A549 (cell line): ENCODE measurements at regions not wholly inside any gene's neighbourhood (a gene's known extent, or its start where the extent isn't known, plus 50 kb on each side); places are given as distances from the start of the nearest gene placed in this dataset.

ENCODE experiments used
- ATAC-seq, 2 experiments: fragments of 200-7000 bp in 1 of 2; fragments of >200 bp in 1 of 2; cut with Nextera tagmentation in 1 of 2; cut with Tn5 transposase in 1 of 2; 3 replicates each; pipeline versions ENCODE4 v1.8.0 to v1.9.1; 2018 to 2020; ENCODE audit warnings: mild to moderate bottlenecking in 1 of 2, moderate library complexity in 1 of 2
- CTCF ChIA-PET: fragments of 300-600 bp; sonication (Branson Sonifier 250); formaldehyde crosslinking; extraction: SDS; loops from one replicate; lab custom pipeline; 2021; ENCODE audit warnings: antibody characterized with exemption, inconsistent platforms; lab: Yijun Ruan, JAX
- POLR2A ChIA-PET: fragments of 350-600 bp; formaldehyde crosslinking; extraction: SDS; loops from one replicate; lab custom pipeline; 2021; ENCODE audit warnings: antibody characterized with exemption, inconsistent platforms; lab: Yijun Ruan, JAX
- DNase-seq, 2 experiments: peaks; one replicate each; pipeline versions ENCODE4 v3.0.0 to v3.0.0-alpha.2; 2011 to 2016; ENCODE audit warnings: low read depth in 1 of 2, low spot score in 1 of 2
- FAIRE-seq: peaks from 2 replicates; lab custom pipeline; 2011; peaks lifted over from hg19 to GRCh38; lab: Jason Lieb, UNC
- H3K27ac ChIP-seq, 2 experiments: fragments of >200 bp; sonication (Bioruptor Twin); formaldehyde crosslinking; 3 replicates each; pipeline ENCODE4 v1.5.1; 2016 to 2017
- H3K4me1 ChIP-seq: fragments of >200 bp; sonication (Bioruptor Twin); formaldehyde crosslinking; 3 replicates; pipeline ENCODE4 v1.6.1; 2016
- H3K4me2 ChIP-seq: fragments of >200 bp; sonication (Bioruptor Twin); formaldehyde crosslinking; 3 replicates; pipeline ENCODE4 v1.6.1; 2016
- H3K4me3 ChIP-seq: fragments of >200 bp; sonication (Bioruptor Twin); formaldehyde crosslinking; 3 replicates; pipeline ENCODE4 v1.5.1; 2016
- H3K9me3 ChIP-seq: fragments of >200 bp; sonication (Bioruptor Twin); formaldehyde crosslinking; 3 replicates; pipeline ENCODE4 v1.6.1; 2016
- BHLHE40 ChIP-seq: IDR thresholded peaks from 2 replicates; pipeline ENCODE4 v1.6.1; 2012; ENCODE audit warnings: low read depth, low read length, inconsistent platforms
- CBX2 ChIP-seq: fragments of 200-600 bp; sonication (generic); IDR thresholded peaks from 2 replicates; pipeline ENCODE4 v1.6.1; 2016; ENCODE audit warnings: low read depth, mild to moderate bottlenecking, borderline replicate concordance
- CBX8 ChIP-seq: fragments of 200-600 bp; sonication (generic); IDR thresholded peaks from 2 replicates; pipeline ENCODE4 v1.6.1; 2016
- EHF ChIP-seq: fragments of 250-450 bp; sonication (Bioruptor Pico); IDR thresholded peaks from 2 replicates; pipeline ENCODE4 v1.5.0; 2020; ENCODE audit warnings: mild to moderate bottlenecking
- FOSB ChIP-seq: fragments of 250-450 bp; sonication (Bioruptor Pico); IDR thresholded peaks from 2 replicates; pipeline ENCODE4 v1.5.0; 2020; ENCODE audit warnings: mild to moderate bottlenecking, moderate library complexity
- FOXS1 ChIP-seq: fragments of 250-450 bp; sonication (Bioruptor Pico); IDR thresholded peaks from 2 replicates; pipeline ENCODE4 v1.5.0; 2020; ENCODE audit warnings: mild to moderate bottlenecking, moderate library complexity
- GATA3 ChIP-seq: IDR thresholded peaks from 2 replicates; pipeline ENCODE4 v1.6.1; 2012; ENCODE audit warnings: borderline replicate concordance
- HDAC2 ChIP-seq: fragments of 200-600 bp; sonication (generic); IDR thresholded peaks from 2 replicates; pipeline ENCODE4 v1.6.1; 2016
- HEYL ChIP-seq: fragments of 250-450 bp; sonication (Bioruptor Pico); IDR thresholded peaks from 2 replicates; pipeline ENCODE4 v1.8.0; 2021; ENCODE audit warnings: mild to moderate bottlenecking, moderate library complexity
- HOXB13 ChIP-seq: fragments of 250-450 bp; sonication (Bioruptor Pico); IDR thresholded peaks from 2 replicates; pipeline ENCODE4 v1.5.0; 2020; ENCODE audit warnings: low read depth, mild to moderate bottlenecking, moderate library complexity
- KDM1A ChIP-seq: fragments of 200-600 bp; sonication (generic); IDR thresholded peaks from 2 replicates; pipeline ENCODE4 v1.6.1; 2016; ENCODE audit warnings: low read depth, mild to moderate bottlenecking
- MAFK ChIP-seq: fragments of 450-650 bp; IDR thresholded peaks from 2 replicates; pipeline ENCODE4 v1.6.1; 2014; ENCODE audit not compliant: partially characterized antibody
- NFE2L2 ChIP-seq: fragments of 150-350 bp; conservative IDR thresholded peaks from 2 replicates; pipeline ENCODE4 v1.6.1; 2014; ENCODE audit warnings: low read length
- NR3C1 ChIP-seq: fragments of >200 bp; sonication (Bioruptor Twin); formaldehyde crosslinking; IDR thresholded peaks from 3 replicates; pipeline ENCODE4 v1.6.1; 2017
- RAD21 ChIP-seq, 2 experiments: fragments of >200 bp in 1 of 2; sonication (Bioruptor Twin) in 1 of 2; formaldehyde crosslinking in 1 of 2; IDR thresholded peaks in 1 of 2; conservative IDR thresholded peaks in 1 of 2; 2 replicates in 1 of 2; 3 replicates in 1 of 2; pipeline ENCODE4 v1.6.1; 2012 to 2018; ENCODE audit warnings: inconsistent platforms in 1 of 2
- RCOR1 ChIP-seq: fragments of 150-350 bp; IDR thresholded peaks from 2 replicates; pipeline ENCODE4 v1.6.1; 2014; ENCODE audit warnings: antibody characterized with exemption, low read length, low read depth
- RNF2 ChIP-seq: fragments of 200-600 bp; sonication (generic); IDR thresholded peaks from 2 replicates; pipeline ENCODE4 v1.6.1; 2016; ENCODE audit warnings: low read depth, mild to moderate bottlenecking, antibody characterized with exemption, moderate library complexity, borderline replicate concordance
- SMC3 ChIP-seq: fragments of >200 bp; sonication (Bioruptor Twin); formaldehyde crosslinking; IDR thresholded peaks from 3 replicates; pipeline ENCODE4 v1.6.1; 2018; ENCODE audit warnings: inconsistent platforms
- TFCP2L1 ChIP-seq: fragments of 250-450 bp; sonication (Bioruptor Pico); IDR thresholded peaks from 2 replicates; pipeline ENCODE4 v1.5.0; 2021; ENCODE audit warnings: mild to moderate bottlenecking
- TP53 ChIP-seq: fragments of 250-450 bp; sonication (Bioruptor Pico); IDR thresholded peaks from 2 replicates; pipeline ENCODE4 v1.5.0; 2021; ENCODE audit warnings: mild to moderate bottlenecking, moderate library complexity
- ZC3H11A ChIP-seq: fragments of 450-650 bp; IDR thresholded peaks from 2 replicates; pipeline ENCODE4 v1.6.1; 2014; ENCODE audit warnings: antibody characterized with exemption, mild to moderate bottlenecking
- ZFP36 ChIP-seq: fragments of 450-650 bp; IDR thresholded peaks from 2 replicates; pipeline ENCODE4 v1.6.1; 2014; ENCODE audit warnings: borderline replicate concordance; ENCODE audit not compliant: partially characterized antibody
- ZSCAN20 ChIP-seq: fragments of 250-450 bp; sonication (Bioruptor Pico); IDR thresholded peaks from 2 replicates; pipeline ENCODE4 v1.8.0; 2022; ENCODE audit warnings: mild to moderate bottlenecking, moderate library complexity
- WGBS: methylation state at CpG from one replicate; pipeline ENCODE4 v1.1.6; 2017; ENCODE audit errors: missing lambda C conversion rate; 5-methylcytosine and 5-hydroxymethylcytosine counted together
- TF ChIP-seq, protein P1 (sequence below): IDR thresholded peaks from 2 replicates; pipeline ENCODE4 v1.6.1; 2012
- TF ChIP-seq, protein P2 (sequence below): IDR thresholded peaks from 2 replicates; pipeline ENCODE4 v1.6.1; 2012; ENCODE audit warnings: low read depth, borderline replicate concordance
- TF ChIP-seq, protein P3 (sequence below): fragments of >200 bp; sonication (Bioruptor Twin); formaldehyde crosslinking; IDR thresholded peaks from 2 replicates; pipeline ENCODE4 v1.6.1; 2016
- TF ChIP-seq, protein P4 (sequence below): IDR thresholded peaks from 2 replicates; pipeline ENCODE4 v1.6.1; 2012

DNA sequence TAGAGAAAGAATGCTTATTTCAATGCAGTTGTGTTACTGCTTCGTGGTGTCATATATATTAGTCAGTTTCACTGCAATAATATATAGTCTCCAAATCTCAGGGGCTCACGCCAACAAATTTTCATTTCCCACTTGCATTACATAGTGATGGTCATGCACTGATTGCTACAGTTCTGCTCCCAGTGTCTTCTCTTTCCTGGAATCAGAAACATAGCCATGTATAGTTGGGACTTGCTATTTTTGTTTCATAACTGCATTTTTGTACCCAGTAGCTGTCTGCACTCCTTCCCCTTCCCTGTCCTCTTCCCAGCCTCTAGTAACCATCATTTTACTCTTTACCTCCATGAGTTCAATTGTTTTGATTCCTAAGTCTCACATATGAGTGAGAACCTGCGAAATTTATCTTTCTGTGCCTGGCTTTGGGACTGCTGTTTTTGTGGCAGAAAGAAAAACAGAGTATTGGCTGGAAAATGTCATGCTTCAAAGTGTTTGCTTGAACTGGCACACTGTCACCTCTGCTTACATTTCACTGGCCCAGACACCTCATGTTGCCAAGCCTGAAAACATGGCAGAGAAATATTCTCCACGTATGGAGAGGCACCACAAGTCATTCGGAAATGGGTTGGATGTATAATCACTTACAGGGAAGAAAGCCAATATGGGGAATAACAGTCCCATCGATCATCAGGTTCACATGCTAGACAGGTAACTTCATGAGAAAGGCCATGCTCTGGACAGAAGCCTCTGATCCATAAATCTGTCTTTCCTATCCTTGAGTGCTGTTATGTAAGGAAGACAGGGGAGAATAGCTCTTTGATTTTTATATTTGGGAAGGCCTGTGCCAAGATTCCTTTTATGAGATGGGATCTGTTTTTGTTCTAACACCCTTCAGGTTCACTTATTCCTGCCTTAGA lies 60.4 kb upstream of the BACH1 start:
- WGBS = 68% methylated on average over 6 of the region's 6 CpGs
- Histone ChIP-seq H3K4me2 (no peak overlapping the region), H3K4me3 (no peak overlapping the region), H3K9me3 (no peaks in the 10 kb centered on the region), H3K27ac (no peak overlapping the region), H3K4me1 (no peaks in the 10 kb centered on the region)
- DNase-seq (no peak), ATAC-seq (no peak; a peak in 1 of 6 replicates), FAIRE-seq (no peak)
- TF ChIP-seq HDAC2 (no peak), BHLHE40 (no peak), NR3C1 (no peak), MAFK (no peak), SMC3 (no peak)
- TF ChIP-seq, protein P1, sequence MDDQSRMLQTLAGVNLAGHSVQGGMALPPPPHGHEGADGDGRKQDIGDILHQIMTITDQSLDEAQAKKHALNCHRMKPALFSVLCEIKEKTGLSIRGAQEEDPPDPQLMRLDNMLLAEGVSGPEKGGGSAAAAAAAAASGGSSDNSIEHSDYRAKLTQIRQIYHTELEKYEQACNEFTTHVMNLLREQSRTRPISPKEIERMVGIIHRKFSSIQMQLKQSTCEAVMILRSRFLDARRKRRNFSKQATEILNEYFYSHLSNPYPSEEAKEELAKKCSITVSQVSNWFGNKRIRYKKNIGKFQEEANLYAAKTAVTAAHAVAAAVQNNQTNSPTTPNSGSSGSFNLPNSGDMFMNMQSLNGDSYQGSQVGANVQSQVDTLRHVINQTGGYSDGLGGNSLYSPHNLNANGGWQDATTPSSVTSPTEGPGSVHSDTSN = no peak
- CTCF ChIA-PET = interaction anchor here (0.6 to 1.0 kb wide), 2 partner anchors 9 to 65 kb away, joined by 3 read pairs; no protein-coding TSS in a partner anchor
- POLR2A ChIA-PET = no interaction called here

DNA sequence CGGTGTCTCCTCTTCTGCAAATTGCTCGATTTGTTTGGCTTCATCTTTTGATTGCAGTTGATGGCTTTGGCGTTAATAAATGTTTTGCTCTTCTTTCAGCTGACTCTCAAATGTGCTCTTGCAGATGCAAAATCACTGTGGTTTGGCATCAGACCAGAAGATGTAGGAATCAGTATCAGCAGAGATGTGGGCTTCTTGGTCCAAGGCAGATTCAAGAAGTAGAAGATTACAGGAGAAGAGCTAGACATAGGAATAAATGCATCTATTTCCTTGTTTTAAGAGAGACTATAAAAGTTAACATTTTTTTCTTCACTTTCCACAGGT lies 59.8 kb upstream of the BACH1 start:
- Histone ChIP-seq H3K4me1 (no peaks in the 10 kb centered on the region), H3K4me3 (no peak overlapping the region), H3K9me3 (no peaks in the 10 kb centered on the region), H3K4me2 (no peak overlapping the region), H3K27ac (no peak overlapping the region)
- CTCF ChIA-PET = interaction anchor here (1.0 kb wide), 1 partner anchor 10 kb away, joined by 3 read pairs; no protein-coding TSS in a partner anchor
- 82% methylated on average over 3 of the region's 3 CpGs for WGBS
- POLR2A ChIA-PET = no interaction called here
- FAIRE-seq (no peak), DNase-seq (no peak), ATAC-seq (no peak)
- TF ChIP-seq ZC3H11A (no peak), HOXB13 (CRISPR knock-in tag) (no peak), TP53 (CRISPR knock-in tag) (no peak), CBX2 (no peak), EHF (CRISPR knock-in tag) (no peak), TFCP2L1 (CRISPR knock-in tag) (no peak), FOSB (CRISPR knock-in tag) (no peak), RNF2 (no peak), HEYL (CRISPR knock-in tag) (no peak), NFE2L2 (no peak), RAD21 (conservative IDR thresholded peaks at IDR 0.05 in 1 of 2, IDR thresholded peaks at IDR 0.05 in 1 of 2) (no peak), HDAC2 (no peak), CBX8 (no peak)
- TF ChIP-seq, protein P2, sequence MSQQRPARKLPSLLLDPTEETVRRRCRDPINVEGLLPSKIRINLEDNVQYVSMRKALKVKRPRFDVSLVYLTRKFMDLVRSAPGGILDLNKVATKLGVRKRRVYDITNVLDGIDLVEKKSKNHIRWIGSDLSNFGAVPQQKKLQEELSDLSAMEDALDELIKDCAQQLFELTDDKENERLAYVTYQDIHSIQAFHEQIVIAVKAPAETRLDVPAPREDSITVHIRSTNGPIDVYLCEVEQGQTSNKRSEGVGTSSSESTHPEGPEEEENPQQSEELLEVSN = no peak
- TF ChIP-seq, protein P3, sequence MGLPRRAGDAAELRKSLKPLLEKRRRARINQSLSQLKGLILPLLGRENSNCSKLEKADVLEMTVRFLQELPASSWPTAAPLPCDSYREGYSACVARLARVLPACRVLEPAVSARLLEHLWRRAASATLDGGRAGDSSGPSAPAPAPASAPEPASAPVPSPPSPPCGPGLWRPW = no peak

DNA sequence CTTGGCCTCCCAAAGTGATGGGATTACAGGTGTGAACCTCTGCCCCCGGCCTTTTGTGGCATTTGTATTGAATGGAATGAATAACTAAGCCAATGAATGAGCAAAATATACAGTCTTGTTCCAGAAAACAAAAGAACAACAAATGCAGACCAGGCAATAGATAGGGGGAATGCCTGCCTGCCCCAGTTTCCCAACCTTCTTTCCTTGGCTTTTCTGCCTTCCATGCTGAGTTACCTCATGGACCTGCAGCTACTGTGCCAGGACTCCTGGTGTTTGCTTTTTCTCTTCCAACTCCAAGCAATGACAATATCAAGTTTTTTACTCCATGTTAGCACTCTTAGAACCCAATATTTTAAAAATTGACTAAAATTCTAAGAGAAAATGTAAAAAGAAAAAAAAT lies 58.6 kb upstream of the BACH1 start:
- FAIRE-seq (no peak), ATAC-seq (no peak), DNase-seq (no peak)
- H3K9me3 ChIP-seq = no peaks in the 10 kb centered on the region
- H3K4me1 ChIP-seq = no peaks in the 10 kb centered on the region
- ChIA-PET CTCF (no interaction called here), POLR2A (no interaction called here)
- no peak overlapping the region for H3K4me2 ChIP-seq
- TF ChIP-seq GATA3 (no peak), RCOR1 (no peak), KDM1A (no peak), ZFP36 (no peak), ZSCAN20 (CRISPR knock-in tag) (no peak), NFE2L2 (no peak), FOXS1 (no peak), MAFK (no peak)
- TF ChIP-seq, protein P4, sequence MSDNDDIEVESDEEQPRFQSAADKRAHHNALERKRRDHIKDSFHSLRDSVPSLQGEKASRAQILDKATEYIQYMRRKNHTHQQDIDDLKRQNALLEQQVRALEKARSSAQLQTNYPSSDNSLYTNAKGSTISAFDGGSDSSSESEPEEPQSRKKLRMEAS = no peak
- TF ChIP-seq, protein P1 = no peak
- TF ChIP-seq, all 56 proteins: peak for 0
- no peak overlapping the region for H3K4me3 ChIP-seq
- WGBS = 69% methylated on average over 1 of the region's 1 CpG
- H3K27ac ChIP-seq = no peak overlapping the region
